C4-2B (cell line): ENCODE measurements at regions not wholly inside any gene's neighbourhood (a gene's known extent, or its start where the extent isn't known, plus 50 kb on each side); places are given as distances from the start of the nearest gene placed in this dataset.

Experiments used
- CTCF ChIP-seq: fragments of 450-650 bp; conservative IDR thresholded peaks from 2 replicates; pipeline ENCODE4 v1.5.1; 2017; ENCODE audit warnings: mild to moderate bottlenecking
- ZFX ChIP-seq: fragments of 450-650 bp; IDR thresholded peaks from 2 replicates; pipeline ENCODE4 v1.6.1; 2017

GRCh38 chr14:82879949-82880535 is 1346.4 kb upstream of the SEL1L start:
- TF ChIP-seq CTCF, result no peak
- TF ChIP-seq ZFX, result no peak
